Upper lobe of left lung (tissue), 6 donors: ENCODE measurements at regions not wholly inside any gene's neighbourhood (a gene's known extent, or its start where the extent isn't known, plus 50 kb on each side); places are given as distances from the start of the nearest gene placed in this dataset.

Experiments used
- ATAC-seq, 2 donors: fragments of 200-7000 bp; cut with Tn5 transposase; one replicate each; pipeline ENCODE4 v1.9.1; 2022; ENCODE audit warnings: mild to moderate bottlenecking in 2 of 2, moderate library complexity in 2 of 2; ENCODE audit not compliant: low FRiP score in 2 of 2
- DNase-seq, 2 donors: peaks; one replicate each; pipeline ENCODE4 v3.0.0-alpha.2; 2019 to 2020
- H3K27ac ChIP-seq, 4 donors: fragments of 200-600 bp; sonication (generic); one replicate each; pipeline ENCODE4 v1.5.1; 2016 to 2019
- H3K27me3 ChIP-seq, 4 donors: fragments of 200-600 bp; sonication (generic); one replicate each; pipeline ENCODE4 v1.5.1; 2017 to 2019
- H3K36me3 ChIP-seq, 4 donors: fragments of 200-600 bp; sonication (generic); one replicate each; pipeline ENCODE4 v1.5.1; 2016 to 2019
- H3K4me1 ChIP-seq, 4 donors: fragments of 200-600 bp; sonication (generic); one replicate each; pipeline ENCODE4 v1.5.1; 2018 to 2019
- H3K4me3 ChIP-seq, 4 donors: fragments of 200-600 bp; sonication (generic); one replicate each; pipeline ENCODE4 v1.5.1; 2017 to 2019; ENCODE audit warnings: mild to moderate bottlenecking in 2 of 4, moderate library complexity in 1 of 4
- H3K9me3 ChIP-seq, 4 donors: fragments of 200-600 bp; sonication (generic); one replicate each; pipeline ENCODE4 v1.5.1; 2018 to 2019
- EP300 ChIP-seq, 4 donors: sonication (generic); formaldehyde crosslinking; IDR thresholded peaks; one replicate each; pipeline ENCODE4 v1.5.1; 2017; ENCODE audit warnings: antibody characterized with exemption in 4 of 4, control low read depth in 2 of 4
- POLR2A ChIP-seq, 4 donors: fragments of 450-650 bp; IDR thresholded peaks; one replicate each; pipeline ENCODE4 v1.5.1; 2016 to 2017; ENCODE audit warnings: antibody characterized with exemption in 4 of 4, mild to moderate bottlenecking in 2 of 4
- POLR2AphosphoS5 ChIP-seq, 2 donors: sonication (generic); formaldehyde crosslinking; IDR thresholded peaks; one replicate each; pipeline ENCODE4 v1.5.1; 2017; ENCODE audit warnings: antibody characterized with exemption in 2 of 2
- WGBS, 2 donors: methylation state at CpG; one replicate each; pipeline ENCODE4 v1.1.5; 2017 to 2018; 5-methylcytosine and 5-hydroxymethylcytosine counted together
- TF ChIP-seq, protein P1 (sequence below), 6 experiments: fragments of 450-650 bp in 4 of 6; fragments of 200-600 bp in 2 of 6; sonication (generic) in 2 of 6; IDR thresholded peaks; one replicate each; pipeline ENCODE4 v1.5.1; 2016 to 2019; ENCODE audit warnings: antibody characterized with exemption in 6 of 6
- donor health status: DM: no; HTN: no; CAD: no; lungs with moderate emphysema.
- donor health status: DM: no; HTN: yes; CAD: no; lungs with severe emphysema.

DNA sequence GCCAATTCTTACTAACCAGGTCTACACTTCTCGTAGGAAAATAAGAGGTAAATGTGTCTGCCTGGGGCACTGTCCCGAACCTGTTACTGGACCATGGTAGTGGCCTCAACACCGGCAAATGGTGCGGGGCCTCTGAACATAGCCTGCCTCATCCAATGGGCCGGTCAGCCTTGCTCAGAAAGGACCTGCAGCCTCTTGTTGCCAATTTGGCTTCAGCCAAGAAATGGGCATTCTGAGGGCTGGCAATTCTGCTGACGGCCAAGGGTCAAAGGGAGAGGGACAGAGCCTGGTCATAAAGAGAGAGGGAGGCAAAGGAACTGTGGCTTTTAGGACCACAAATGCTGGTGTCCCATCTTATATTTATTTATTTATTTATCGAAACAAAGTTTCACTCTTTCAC lies 69.5 kb upstream of the ATP6AP2 start:
- ATAC-seq (no peak), DNase-seq (no peak)
- Histone ChIP-seq H3K36me3 (no peaks in the 10 kb centered on the region), H3K9me3 (no peaks in the 10 kb centered on the region), H3K4me3 (no peak overlapping the region), H3K27me3 (no peaks in the 10 kb centered on the region), H3K4me1 (no peaks in the 10 kb centered on the region), H3K27ac (no peak overlapping the region)
- 95 to 100% methylated on average over 4 to 7 of the region's 7 CpGs for WGBS, 2 donors
- TF ChIP-seq, protein P1, sequence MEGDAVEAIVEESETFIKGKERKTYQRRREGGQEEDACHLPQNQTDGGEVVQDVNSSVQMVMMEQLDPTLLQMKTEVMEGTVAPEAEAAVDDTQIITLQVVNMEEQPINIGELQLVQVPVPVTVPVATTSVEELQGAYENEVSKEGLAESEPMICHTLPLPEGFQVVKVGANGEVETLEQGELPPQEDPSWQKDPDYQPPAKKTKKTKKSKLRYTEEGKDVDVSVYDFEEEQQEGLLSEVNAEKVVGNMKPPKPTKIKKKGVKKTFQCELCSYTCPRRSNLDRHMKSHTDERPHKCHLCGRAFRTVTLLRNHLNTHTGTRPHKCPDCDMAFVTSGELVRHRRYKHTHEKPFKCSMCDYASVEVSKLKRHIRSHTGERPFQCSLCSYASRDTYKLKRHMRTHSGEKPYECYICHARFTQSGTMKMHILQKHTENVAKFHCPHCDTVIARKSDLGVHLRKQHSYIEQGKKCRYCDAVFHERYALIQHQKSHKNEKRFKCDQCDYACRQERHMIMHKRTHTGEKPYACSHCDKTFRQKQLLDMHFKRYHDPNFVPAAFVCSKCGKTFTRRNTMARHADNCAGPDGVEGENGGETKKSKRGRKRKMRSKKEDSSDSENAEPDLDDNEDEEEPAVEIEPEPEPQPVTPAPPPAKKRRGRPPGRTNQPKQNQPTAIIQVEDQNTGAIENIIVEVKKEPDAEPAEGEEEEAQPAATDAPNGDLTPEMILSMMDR (IDR thresholded peaks at IDR 0.05): no peak
- TF ChIP-seq POLR2AphosphoS5 (IDR thresholded peaks at IDR 0.05) (no peak), EP300 (IDR thresholded peaks at IDR 0.05) (no peak), POLR2A (IDR thresholded peaks at IDR 0.05) (no peak)

DNA sequence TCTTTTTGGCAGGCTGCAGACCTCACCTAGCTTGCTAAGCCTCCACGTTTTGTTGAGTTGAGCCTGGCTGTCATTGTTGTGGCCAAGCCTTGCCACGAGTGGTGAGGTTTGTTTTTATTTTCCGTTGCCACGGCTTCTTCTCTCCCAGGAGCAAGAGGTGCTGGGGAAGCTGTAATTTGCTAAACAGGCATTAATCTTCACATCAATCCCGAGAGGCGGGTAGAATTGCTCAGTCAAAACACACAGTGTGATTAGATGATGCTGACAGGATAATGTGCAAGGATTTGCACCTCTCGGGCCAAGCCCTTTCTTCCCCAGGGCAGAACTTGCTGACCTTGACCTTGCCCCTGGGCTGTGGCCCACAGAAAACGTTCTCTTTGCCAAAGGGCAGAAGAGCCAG lies 72.2 kb upstream of the ATP6AP2 start:
- no peaks in the 10 kb centered on the region for H3K27me3 ChIP-seq
- no peak overlapping the region for H3K27ac ChIP-seq
- ATAC-seq (no peak), DNase-seq (no peak)
- TF ChIP-seq EP300 (IDR thresholded peaks at IDR 0.05) (no peak), POLR2AphosphoS5 (IDR thresholded peaks at IDR 0.05) (no peak)
- H3K4me3 ChIP-seq: no peak overlapping the region
- no peaks in the 10 kb centered on the region for H3K4me1 ChIP-seq
- no peaks in the 10 kb centered on the region for H3K9me3 ChIP-seq
- 66 to 75% methylated on average over 7 to 8 of the region's 8 CpGs for WGBS, 2 donors
- H3K36me3 ChIP-seq: no peaks in the 10 kb centered on the region

DNA sequence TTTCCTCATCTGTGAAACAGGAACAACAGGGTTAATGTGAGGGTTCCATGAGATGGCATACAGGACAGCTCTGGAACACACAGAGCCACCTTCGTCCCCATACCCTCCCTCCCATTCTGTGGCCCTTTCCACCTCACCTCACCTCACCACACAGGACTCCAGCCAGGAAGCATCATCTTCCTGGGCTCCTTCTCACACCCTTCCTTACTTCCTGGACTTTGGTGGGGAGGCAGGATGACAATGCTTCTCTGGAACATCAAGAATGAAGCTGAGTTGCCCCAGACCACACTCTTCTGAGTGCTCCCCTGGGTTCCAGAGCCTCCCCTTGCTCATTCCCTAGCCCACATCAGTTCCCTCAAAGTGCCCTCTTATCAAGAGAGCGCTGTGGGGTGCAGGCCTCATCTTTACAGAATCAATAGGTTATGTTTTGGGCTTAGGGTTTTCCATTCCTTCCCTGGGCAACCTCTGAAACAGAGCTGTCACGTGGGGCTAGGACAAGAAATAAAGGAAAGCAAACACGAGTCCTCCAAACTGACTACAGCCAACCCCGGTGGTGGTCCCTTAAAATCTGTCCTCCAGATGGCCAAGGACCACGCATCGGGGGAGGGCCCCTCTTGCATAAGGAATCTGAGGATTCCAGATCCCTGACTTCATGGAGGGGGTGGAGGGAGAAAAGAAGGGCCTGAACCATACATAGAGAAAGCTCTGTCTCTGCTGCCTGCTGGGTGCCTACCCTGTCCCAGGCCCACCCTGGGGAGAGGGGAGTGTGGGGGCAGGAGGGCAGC lies 74.4 kb upstream of the ATP6AP2 start:
- TF ChIP-seq, protein P1 (IDR thresholded peaks at IDR 0.05): no peak
- TF ChIP-seq EP300 (IDR thresholded peaks at IDR 0.05): no peak
- no peak for TF ChIP-seq POLR2A (IDR thresholded peaks at IDR 0.05)
- TF ChIP-seq POLR2AphosphoS5 (IDR thresholded peaks at IDR 0.05): no peak
- no peak overlapping the region for H3K4me3 ChIP-seq
- no peak for ATAC-seq
- 71 to 79% methylated on average over 1 to 7 of the region's 7 CpGs for WGBS, 2 donors
- DNase-seq: no peak
- H3K4me1 ChIP-seq: no peaks in the 10 kb centered on the region
- no peak overlapping the region for H3K27ac ChIP-seq
- no peaks in the 10 kb centered on the region for H3K9me3 ChIP-seq
- H3K36me3 ChIP-seq: no peaks in the 10 kb centered on the region
- no peaks in the 10 kb centered on the region for H3K27me3 ChIP-seq

DNA sequence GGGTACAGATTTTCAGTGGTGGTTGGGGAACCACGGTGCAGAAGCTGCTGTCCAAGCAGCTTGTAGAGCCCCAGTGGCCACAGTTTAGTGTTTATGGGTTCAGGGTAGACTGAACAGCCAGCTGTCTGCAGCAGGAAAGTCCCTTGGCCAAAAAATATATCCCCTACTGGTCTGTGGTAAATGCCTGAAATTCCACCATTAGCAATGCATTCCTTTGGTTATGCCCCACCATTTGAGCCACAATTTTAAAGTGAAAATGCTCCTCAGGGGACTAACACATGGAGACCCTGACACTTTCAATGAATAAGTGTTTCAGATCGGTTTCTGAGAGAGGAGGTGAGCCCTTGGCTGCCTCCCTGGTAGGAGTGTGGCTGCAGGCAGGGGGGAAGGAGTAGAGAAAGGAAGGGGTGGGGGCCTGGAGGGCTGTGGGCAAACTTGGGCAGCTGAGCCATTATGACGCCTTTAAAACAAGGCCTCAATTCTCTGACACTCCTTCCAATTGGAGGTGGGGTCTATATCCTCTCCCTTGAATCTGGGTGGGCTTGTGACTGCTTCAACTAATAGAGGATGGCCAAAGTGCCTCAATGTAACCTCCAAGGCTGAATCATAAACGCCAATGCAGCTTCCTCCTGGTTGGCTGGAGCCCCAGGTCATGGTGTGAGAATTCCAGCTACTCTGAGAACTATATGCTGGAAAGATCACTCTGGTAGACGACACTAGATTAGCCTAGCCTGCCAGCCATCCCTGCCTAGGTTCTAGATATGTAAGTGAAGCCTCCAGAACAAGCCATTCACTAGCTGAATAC lies 75.8 kb upstream of the ATP6AP2 start:
- DNase-seq: no peak
- Histone ChIP-seq H3K27me3 (no peaks in the 10 kb centered on the region), H3K27ac (no peak overlapping the region), H3K4me3 (no peak overlapping the region), H3K4me1 (no peaks in the 10 kb centered on the region), H3K9me3 (no peaks in the 10 kb centered on the region), H3K36me3 (no peaks in the 10 kb centered on the region)
- ATAC-seq: no peak
- TF ChIP-seq POLR2AphosphoS5 (IDR thresholded peaks at IDR 0.05): no peak
- no peak for TF ChIP-seq EP300 (IDR thresholded peaks at IDR 0.05)
- 56 to 86% methylated on average over 1 to 5 of the region's 5 CpGs for WGBS, 2 donors

DNA sequence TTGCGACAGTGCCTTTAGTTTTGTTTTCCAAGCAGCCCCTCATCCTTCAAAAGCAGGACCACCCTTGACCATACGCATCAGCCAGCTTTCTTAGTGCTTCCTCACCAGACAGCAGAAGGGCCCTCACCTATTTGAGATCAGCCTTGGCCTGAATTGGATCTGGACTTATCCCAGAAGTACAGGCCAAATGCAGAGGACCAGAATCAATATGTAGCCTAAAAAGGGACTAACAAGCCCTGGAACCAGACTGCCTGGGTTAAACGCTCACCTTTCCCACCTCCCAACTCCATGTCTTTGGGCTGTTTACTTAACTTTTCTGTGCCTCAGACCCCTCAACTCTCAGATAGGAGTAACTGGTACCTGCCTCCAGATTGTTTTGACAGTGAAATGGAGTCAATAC lies 77.7 kb upstream of the ATP6AP2 start:
- no peak for DNase-seq
- no peak for ATAC-seq
- no peak overlapping the region for H3K27ac ChIP-seq
- no peaks in the 10 kb centered on the region for H3K4me1 ChIP-seq
- WGBS, 2 donors: 93 to 97% methylated on average over 3 of the region's 3 CpGs
- no peak overlapping the region for H3K4me3 ChIP-seq
- no peaks in the 10 kb centered on the region for H3K36me3 ChIP-seq
- no peak for TF ChIP-seq POLR2AphosphoS5 (IDR thresholded peaks at IDR 0.05)
- TF ChIP-seq, protein P1 (IDR thresholded peaks at IDR 0.05): no peak
- TF ChIP-seq POLR2A (IDR thresholded peaks at IDR 0.05): no peak
- no peak for TF ChIP-seq EP300 (IDR thresholded peaks at IDR 0.05)
- H3K9me3 ChIP-seq: no peaks in the 10 kb centered on the region
- no peaks in the 10 kb centered on the region for H3K27me3 ChIP-seq
